ENCODE measurements at regions not wholly inside any gene's neighbourhood (a gene's known extent, or its start where the extent isn't known, plus 50 kb on each side); places are given as distances from the start of the nearest gene placed in this dataset.

DNA sequence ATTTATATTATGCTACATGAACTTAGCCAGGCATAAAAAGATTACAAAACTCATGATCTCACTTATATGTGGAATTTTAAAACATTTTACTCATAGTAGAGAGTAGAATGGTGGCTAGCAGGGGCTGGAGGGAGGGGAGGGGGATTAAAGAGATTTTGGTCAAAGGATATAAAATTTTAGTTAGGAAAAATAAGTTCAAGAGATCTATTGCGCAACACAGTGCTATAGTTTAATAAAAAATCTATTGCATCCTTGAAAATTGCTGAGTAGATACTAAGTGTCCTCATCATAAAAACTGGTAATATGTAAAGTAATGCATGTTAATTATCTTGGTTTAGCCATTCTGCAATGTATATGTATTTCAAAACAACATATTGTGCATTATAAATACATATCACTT, 635.6 kb upstream of the NEGR1 start:
- TF ChIP-seq POLR2AphosphoS5 (IDR thresholded peaks at IDR 0.05; ENCODE audit: low read depth, low read length) (no peak), POU2F2 (IDR thresholded peaks at IDR 0.05; ENCODE audit: low read depth, low read length) (no peak)
- no peak for DNase-seq (ENCODE audit: insufficient read length, low spot score)
- FAIRE-seq = no peak

GRCh38 chr1:72915581-72915980, 633.2 kb upstream of the NEGR1 start:
- no peak for DNase-seq (ENCODE audit: insufficient read length, low spot score)
- no peak for TF ChIP-seq TAF1 (IDR thresholded peaks at IDR 0.05; ENCODE audit: low read depth, low read length)
- TF ChIP-seq SPI1 (IDR thresholded peaks at IDR 0.05; ENCODE audit: low read depth, low read length) = no peak
- no peak for TF ChIP-seq POLR2AphosphoS5 (IDR thresholded peaks at IDR 0.05; ENCODE audit: low read depth, low read length)
- TF ChIP-seq PAX5 (IDR thresholded peaks at IDR 0.05; ENCODE audit: insufficient read depth, low read length, severe bottlenecking) = no peak
- no peak for TF ChIP-seq POU2F2 (IDR thresholded peaks at IDR 0.05; ENCODE audit: low read depth, low read length)
- TF ChIP-seq POLR2A (IDR thresholded peaks at IDR 0.05; ENCODE audit: low read depth, low read length) = no peak
- FAIRE-seq = no peak

- DNase-seq (ENCODE audit: insufficient read length, low spot score) (no peak), FAIRE-seq (no peak)
- TF ChIP-seq PAX5 (IDR thresholded peaks at IDR 0.05; ENCODE audit: insufficient read depth, low read length, severe bottlenecking) = no peak
Measured at GRCh38 chr1:72911656-72912055, 629.3 kb upstream of the NEGR1 start.

GRCh38 chr1:72896256-72896655, 613.9 kb upstream of the NEGR1 start:
- DNase-seq (ENCODE audit: insufficient read length, low spot score) (no peak), FAIRE-seq (no peak)
- TF ChIP-seq POU2F2 (IDR thresholded peaks at IDR 0.05; ENCODE audit: low read depth, low read length) (no peak), POLR2AphosphoS5 (IDR thresholded peaks at IDR 0.05; ENCODE audit: low read depth, low read length) (no peak), POLR2A (IDR thresholded peaks at IDR 0.05; ENCODE audit: low read depth, low read length) (no peak), PAX5 (IDR thresholded peaks at IDR 0.05; ENCODE audit: insufficient read depth, low read length, severe bottlenecking) (no peak), SPI1 (IDR thresholded peaks at IDR 0.05; ENCODE audit: low read depth, low read length) (no peak), TAF1 (IDR thresholded peaks at IDR 0.05; ENCODE audit: low read depth, low read length) (no peak)

GRCh38 chr1:72892461-72892860, 610.1 kb upstream of the NEGR1 start:
- DNase-seq (ENCODE audit: insufficient read length, low spot score) = no peak
- no peak for FAIRE-seq
- no peak for TF ChIP-seq POLR2AphosphoS5 (IDR thresholded peaks at IDR 0.05; ENCODE audit: low read depth, low read length)

DNA sequence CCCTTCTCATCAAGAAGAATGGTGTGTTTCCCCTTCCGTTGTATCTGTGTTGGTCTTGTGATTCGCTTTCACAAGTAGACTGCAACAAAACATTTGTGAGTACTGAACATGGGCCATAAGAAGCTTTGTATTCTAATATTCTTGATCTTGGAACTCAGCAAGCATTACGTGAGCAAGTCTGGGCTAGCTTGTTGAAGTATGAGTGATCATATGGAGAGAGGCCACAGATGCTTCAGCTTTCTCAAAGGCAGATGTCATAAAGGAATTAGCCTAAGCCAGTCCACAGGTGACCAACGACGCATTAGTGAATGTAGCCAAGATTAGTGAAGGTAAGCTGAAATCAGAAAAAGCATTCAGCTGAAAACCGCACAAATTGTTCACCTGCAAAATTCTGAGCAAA, 609.6 kb upstream of the NEGR1 start:
- FAIRE-seq (no peak), DNase-seq (ENCODE audit: insufficient read length, low spot score) (no peak)
- TF ChIP-seq SPI1 (IDR thresholded peaks at IDR 0.05; ENCODE audit: low read depth, low read length) (no peak), TAF1 (IDR thresholded peaks at IDR 0.05; ENCODE audit: low read depth, low read length) (no peak), POLR2AphosphoS5 (IDR thresholded peaks at IDR 0.05; ENCODE audit: low read depth, low read length) (no peak), POU2F2 (IDR thresholded peaks at IDR 0.05; ENCODE audit: low read depth, low read length) (no peak), POLR2A (IDR thresholded peaks at IDR 0.05; ENCODE audit: low read depth, low read length) (no peak), PAX5 (IDR thresholded peaks at IDR 0.05; ENCODE audit: insufficient read depth, low read length, severe bottlenecking) (no peak)

DNA sequence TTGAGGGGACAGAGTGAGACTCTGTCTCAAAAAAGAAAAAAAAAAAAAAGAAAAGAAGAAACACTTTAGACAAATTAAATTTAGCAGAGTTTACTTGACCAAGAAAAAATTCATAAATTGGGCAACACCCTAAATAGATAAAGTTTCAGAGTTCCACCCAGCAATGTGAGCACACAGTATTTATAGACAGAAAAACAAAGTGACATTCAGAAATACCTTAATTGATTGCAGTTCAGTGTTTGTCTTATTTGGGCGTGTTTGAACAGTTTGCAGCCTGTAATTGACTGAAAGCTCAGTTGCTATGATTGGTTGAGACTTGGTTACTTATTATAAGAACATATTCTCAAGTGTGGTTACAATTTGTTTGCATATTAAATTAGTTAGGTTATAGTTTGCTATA, 603.5 kb upstream of the NEGR1 start:
- FAIRE-seq (no peak), DNase-seq (ENCODE audit: insufficient read length, low spot score) (no peak)
- TF ChIP-seq POU2F2 (IDR thresholded peaks at IDR 0.05; ENCODE audit: low read depth, low read length) (no peak), PAX5 (IDR thresholded peaks at IDR 0.05; ENCODE audit: insufficient read depth, low read length, severe bottlenecking) (no peak), POLR2A (IDR thresholded peaks at IDR 0.05; ENCODE audit: low read depth, low read length) (no peak), POLR2AphosphoS5 (IDR thresholded peaks at IDR 0.05; ENCODE audit: low read depth, low read length) (no peak), TAF1 (IDR thresholded peaks at IDR 0.05; ENCODE audit: low read depth, low read length) (no peak), SPI1 (IDR thresholded peaks at IDR 0.05; ENCODE audit: low read depth, low read length) (no peak)

DNA sequence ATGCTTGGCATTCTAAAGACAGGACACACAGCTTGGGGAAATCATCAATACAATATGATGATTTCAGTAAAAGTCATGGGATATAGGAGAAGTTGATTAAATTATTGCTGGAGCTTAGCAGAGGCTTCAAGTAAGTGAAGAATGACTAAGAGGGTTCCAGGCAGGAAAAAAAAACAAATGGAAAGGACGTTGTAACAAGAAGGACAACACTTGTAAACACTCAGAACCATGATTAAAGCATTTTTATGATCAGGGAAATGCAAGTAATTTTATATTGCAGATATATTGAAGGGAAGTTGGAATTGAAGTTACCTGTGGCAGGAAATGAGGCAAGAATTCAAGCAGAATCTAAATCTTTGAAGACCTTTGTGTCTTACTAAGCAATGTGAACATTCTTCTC, 602.7 kb upstream of the NEGR1 start:
- TF ChIP-seq TAF1 (IDR thresholded peaks at IDR 0.05; ENCODE audit: low read depth, low read length) = no peak
- no peak for TF ChIP-seq POLR2AphosphoS5 (IDR thresholded peaks at IDR 0.05; ENCODE audit: low read depth, low read length)
- FAIRE-seq (no peak), DNase-seq (ENCODE audit: insufficient read length, low spot score) (no peak)

DNA sequence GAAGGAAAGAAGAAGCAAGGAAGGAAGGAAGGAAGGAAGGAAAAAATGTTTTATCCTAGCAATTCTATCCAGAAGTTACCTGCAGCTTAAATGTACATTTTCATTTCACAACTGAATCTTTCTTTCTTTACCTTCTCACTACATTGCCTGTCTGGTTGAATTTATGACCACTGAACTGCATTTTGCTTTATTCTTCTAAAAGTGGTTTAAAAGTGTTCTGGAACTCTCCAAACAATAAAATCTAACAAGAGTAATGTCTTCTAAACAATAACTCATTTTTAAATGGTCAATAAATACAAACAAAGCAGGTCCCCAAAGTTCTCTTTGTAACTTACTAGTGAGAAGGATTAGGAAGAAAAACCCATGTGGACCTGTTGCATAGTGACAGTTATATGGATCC, 587.5 kb upstream of the NEGR1 start:
- no peak for FAIRE-seq
- no peak for TF ChIP-seq SPI1 (IDR thresholded peaks at IDR 0.05; ENCODE audit: low read depth, low read length)
- no peak for TF ChIP-seq POU2F2 (IDR thresholded peaks at IDR 0.05; ENCODE audit: low read depth, low read length)
- no peak for TF ChIP-seq POLR2AphosphoS5 (IDR thresholded peaks at IDR 0.05; ENCODE audit: low read depth, low read length)
- no peak for TF ChIP-seq TAF1 (IDR thresholded peaks at IDR 0.05; ENCODE audit: low read depth, low read length)
- TF ChIP-seq POLR2A (IDR thresholded peaks at IDR 0.05; ENCODE audit: low read depth, low read length) = no peak
- TF ChIP-seq PAX5 (IDR thresholded peaks at IDR 0.05; ENCODE audit: insufficient read depth, low read length, severe bottlenecking) = no peak
- no peak for DNase-seq (ENCODE audit: insufficient read length, low spot score)

- FAIRE-seq (no peak), DNase-seq (ENCODE audit: insufficient read length, low spot score) (no peak)
- TF ChIP-seq TAF1 (IDR thresholded peaks at IDR 0.05; ENCODE audit: low read depth, low read length) = no peak
Measured at GRCh38 chr1:72869441-72869840, 587.1 kb upstream of the NEGR1 start.

GRCh38 chr1:72851597-72851996, 569.3 kb upstream of the NEGR1 start:
- TF ChIP-seq TAF1 (IDR thresholded peaks at IDR 0.05; ENCODE audit: low read depth, low read length) (no peak), POLR2A (IDR thresholded peaks at IDR 0.05; ENCODE audit: low read depth, low read length) (no peak), SPI1 (IDR thresholded peaks at IDR 0.05; ENCODE audit: low read depth, low read length) (no peak), POLR2AphosphoS5 (IDR thresholded peaks at IDR 0.05; ENCODE audit: low read depth, low read length) (no peak), PAX5 (IDR thresholded peaks at IDR 0.05; ENCODE audit: insufficient read depth, low read length, severe bottlenecking) (no peak), POU2F2 (IDR thresholded peaks at IDR 0.05; ENCODE audit: low read depth, low read length) (no peak)
- FAIRE-seq = no peak
- no peak for DNase-seq (ENCODE audit: insufficient read length, low spot score)
